ENCODE measurements at regions not wholly inside any gene's neighbourhood (a gene's known extent, or its start where the extent isn't known, plus 50 kb on each side); places are given as distances from the start of the nearest gene placed in this dataset.

DNA sequence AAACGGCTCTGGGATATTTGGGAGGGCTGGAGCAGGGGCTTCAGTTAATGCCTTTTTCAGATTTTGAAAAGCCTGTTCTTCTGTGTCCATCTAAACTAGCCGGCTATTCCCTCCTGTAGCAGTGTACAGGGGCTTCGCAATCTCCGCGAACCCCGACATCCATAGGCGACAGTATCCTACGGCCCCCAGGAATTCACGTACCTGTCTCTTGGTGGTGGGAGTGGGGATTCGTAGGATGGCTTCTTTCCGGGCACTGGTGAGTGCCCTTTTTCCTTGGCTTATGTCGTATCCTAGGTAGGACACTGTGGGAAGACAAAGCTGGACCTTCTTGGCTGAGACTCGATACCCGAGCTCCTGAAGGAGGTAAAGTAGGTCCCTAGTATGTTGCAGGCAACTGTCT, 153.1 kb downstream of the TRIM27 start:
- TF ChIP-seq CTCF (IDR thresholded peaks at IDR 0.05; ENCODE audit: control insufficient read depth, extremely low read depth, insufficient read depth) = no peak
- no peak overlapping the region for H3K4me3 ChIP-seq (ENCODE audit: low read depth, low read length)
- DNase-seq (ENCODE audit: low read depth) = no peak

GRCh38 chr6:28771401-28772267, 152.2 kb downstream of the TRIM27 start:
- DNase-seq (ENCODE audit: low read depth) = no peak
- no peak for TF ChIP-seq CTCF (IDR thresholded peaks at IDR 0.05; ENCODE audit: control insufficient read depth, extremely low read depth, insufficient read depth)
- no peak overlapping the region for H3K4me3 ChIP-seq (ENCODE audit: low read depth, low read length)

GRCh38 chr6:28772480-28773381, 151.1 kb downstream of the TRIM27 start:
- no peak overlapping the region for H3K4me3 ChIP-seq (ENCODE audit: low read depth, low read length)
- no peak for DNase-seq (ENCODE audit: low read depth)
- TF ChIP-seq CTCF (IDR thresholded peaks at IDR 0.05; ENCODE audit: control insufficient read depth, extremely low read depth, insufficient read depth) = no peak

DNA sequence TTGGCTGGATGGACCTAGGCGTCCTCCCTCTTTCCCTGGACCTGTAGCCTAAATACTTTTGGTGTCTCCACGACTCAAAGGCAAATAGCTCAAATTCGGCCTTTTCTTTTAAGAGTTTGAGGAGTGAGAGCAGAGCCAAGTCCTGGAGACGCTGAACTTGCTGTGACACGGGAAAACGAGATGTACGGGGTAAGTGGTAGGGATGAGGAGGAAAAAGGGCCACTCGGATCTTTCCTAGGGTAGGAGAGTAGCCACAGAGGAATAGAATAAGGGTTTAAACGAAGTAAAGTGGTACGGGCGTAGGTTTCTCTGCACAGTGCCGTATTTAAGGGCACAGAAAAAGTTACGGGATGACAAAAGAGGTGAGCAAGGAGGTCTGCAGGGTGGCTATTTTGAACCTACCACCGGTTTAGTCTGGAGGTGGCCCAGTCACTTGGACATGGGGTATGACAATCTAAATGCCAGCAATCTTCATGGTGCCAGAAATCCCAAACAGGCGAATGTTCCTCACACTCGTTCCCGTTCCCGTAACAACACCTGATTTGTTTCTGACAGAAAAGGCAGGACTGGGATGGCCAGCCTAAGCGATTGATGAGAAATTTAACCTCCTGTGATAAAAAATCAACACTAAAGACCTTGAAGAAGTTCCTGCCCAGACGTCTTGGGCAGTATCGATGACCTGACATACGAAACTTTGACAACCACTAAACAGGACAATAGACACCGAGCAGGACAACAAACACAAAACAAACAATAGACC, 149.3 kb downstream of the TRIM27 start:
- DNase-seq (ENCODE audit: low read depth) = no peak
- H3K4me3 ChIP-seq (ENCODE audit: low read depth, low read length) = no peak overlapping the region
- TF ChIP-seq CTCF (IDR thresholded peaks at IDR 0.05; ENCODE audit: control insufficient read depth, extremely low read depth, insufficient read depth) = no peak

DNA sequence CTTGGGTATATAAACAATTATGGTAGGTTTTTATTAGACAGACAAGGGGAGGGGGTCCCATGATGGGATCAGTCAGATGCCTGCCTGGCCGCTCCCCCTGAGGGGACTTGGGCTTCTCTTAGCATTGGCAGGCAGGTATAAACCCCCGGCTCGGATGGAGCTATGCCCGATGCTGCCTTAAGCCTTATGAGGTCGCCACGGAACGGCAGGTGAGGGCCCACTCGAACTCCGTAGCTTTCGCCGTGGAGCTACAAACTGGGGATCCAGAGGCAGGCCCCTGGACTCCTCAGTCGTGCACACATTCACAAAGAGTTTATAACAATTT, 148.8 kb downstream of the TRIM27 start:
- no peak for TF ChIP-seq CTCF (IDR thresholded peaks at IDR 0.05; ENCODE audit: control insufficient read depth, extremely low read depth, insufficient read depth)
- DNase-seq (ENCODE audit: low read depth) = no peak
- no peak overlapping the region for H3K4me3 ChIP-seq (ENCODE audit: low read depth, low read length)

DNA sequence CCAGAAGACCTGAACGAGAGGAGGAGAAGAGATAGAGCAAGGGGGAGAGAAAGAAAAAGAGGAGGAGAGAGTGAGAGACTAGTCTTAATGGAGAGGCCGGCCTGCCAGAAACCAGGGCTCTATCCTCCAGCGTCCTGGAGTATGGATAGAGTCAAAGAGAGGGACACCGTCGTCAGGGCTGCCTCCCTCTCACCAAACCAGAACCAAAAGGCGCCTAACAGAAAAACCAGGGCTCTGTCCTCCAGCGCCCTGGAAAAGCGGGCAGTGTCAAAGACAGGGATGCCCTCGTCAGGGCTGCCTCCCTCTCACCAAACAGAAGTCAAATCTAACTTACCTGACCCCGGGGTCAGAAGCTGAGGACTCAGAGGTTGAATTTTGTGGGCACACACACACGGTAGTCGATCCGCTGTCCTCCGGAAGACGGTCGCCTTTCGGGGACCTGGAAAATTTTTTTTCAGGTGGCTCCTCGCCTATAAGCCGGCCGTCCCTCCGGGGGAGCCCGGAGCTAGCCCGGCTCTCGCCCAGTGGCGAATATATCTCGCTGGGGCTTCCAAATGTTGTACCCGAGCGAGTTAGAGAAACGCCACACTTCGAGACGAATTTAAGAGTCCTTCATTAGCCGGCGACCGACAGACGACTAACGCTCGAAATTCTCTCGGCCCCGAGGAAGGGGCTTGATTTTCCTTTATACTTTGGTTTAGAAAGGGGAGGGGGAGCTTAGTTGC, 148.2 kb downstream of the TRIM27 start:
- DNase-seq (ENCODE audit: low read depth) = no peak
- H3K4me3 ChIP-seq (ENCODE audit: low read depth, low read length) = no peak overlapping the region
- TF ChIP-seq CTCF (IDR thresholded peaks at IDR 0.05; ENCODE audit: control insufficient read depth, extremely low read depth, insufficient read depth) = no peak
